ENCODE measurements at regions not wholly inside any gene's neighbourhood (a gene's known extent, or its start where the extent isn't known, plus 50 kb on each side); places are given as distances from the start of the nearest gene placed in this dataset.

GRCh38 chr6:92166666-92167065, 1252.7 kb downstream of the EPHA7 start:
- Mint-ChIP-seq H3K27me3 (ENCODE audit: low read depth) (no peaks in the 10 kb centered on the region), H3K27ac (no peak overlapping the region), H3K4me3 (no peak overlapping the region), H3K4me1 (peaks cover 2 to 5% of the 10 kb centered on the region in 2 experiments; a peak in 3 of 4 replicates), H3K36me3 (ENCODE audit: insufficient read depth in 1 of 3, low read depth in 3 of 3) (no peaks in the 10 kb centered on the region), H3K9me3 (no peaks in the 10 kb centered on the region)
- TF ChIP-seq, protein P1, sequence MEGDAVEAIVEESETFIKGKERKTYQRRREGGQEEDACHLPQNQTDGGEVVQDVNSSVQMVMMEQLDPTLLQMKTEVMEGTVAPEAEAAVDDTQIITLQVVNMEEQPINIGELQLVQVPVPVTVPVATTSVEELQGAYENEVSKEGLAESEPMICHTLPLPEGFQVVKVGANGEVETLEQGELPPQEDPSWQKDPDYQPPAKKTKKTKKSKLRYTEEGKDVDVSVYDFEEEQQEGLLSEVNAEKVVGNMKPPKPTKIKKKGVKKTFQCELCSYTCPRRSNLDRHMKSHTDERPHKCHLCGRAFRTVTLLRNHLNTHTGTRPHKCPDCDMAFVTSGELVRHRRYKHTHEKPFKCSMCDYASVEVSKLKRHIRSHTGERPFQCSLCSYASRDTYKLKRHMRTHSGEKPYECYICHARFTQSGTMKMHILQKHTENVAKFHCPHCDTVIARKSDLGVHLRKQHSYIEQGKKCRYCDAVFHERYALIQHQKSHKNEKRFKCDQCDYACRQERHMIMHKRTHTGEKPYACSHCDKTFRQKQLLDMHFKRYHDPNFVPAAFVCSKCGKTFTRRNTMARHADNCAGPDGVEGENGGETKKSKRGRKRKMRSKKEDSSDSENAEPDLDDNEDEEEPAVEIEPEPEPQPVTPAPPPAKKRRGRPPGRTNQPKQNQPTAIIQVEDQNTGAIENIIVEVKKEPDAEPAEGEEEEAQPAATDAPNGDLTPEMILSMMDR (conservative IDR thresholded peaks at IDR 0.05): no peak
- Histone ChIP-seq H3K23ac (ENCODE audit: insufficient read length, low read depth, low read length) (no peak overlapping the region), H2BK15ac (ENCODE audit: low read depth, low read length) (no peak overlapping the region), H3K9me3 (ENCODE audit: control insufficient read depth, low read depth, low read length) (no peaks in the 10 kb centered on the region), H3K18ac (ENCODE audit: insufficient read length, low read depth, low read length) (no peak overlapping the region), H2BK12ac (ENCODE audit: insufficient read length, low read depth, low read length) (no peak overlapping the region), H3K4ac (ENCODE audit: low read depth, low read length) (no peak overlapping the region), H4K8ac (replicated peaks; ENCODE audit: insufficient read length, low read depth, low read length) (no peak overlapping the region), H2AK5ac (ENCODE audit: insufficient read length, low read length) (no peak overlapping the region), H3K79me2 (ENCODE audit: insufficient read depth, low read length) (no peaks in the 10 kb centered on the region), H4K20me1 (ENCODE audit: control insufficient read depth, insufficient read depth, insufficient read length) (no peaks in the 10 kb centered on the region), H2AFZ (ENCODE audit: low read length) (no peak overlapping the region), H3K9ac (ENCODE audit: extremely low read depth, insufficient read length, low read length) (no peak overlapping the region), H3T11ph (ENCODE audit: low read length) (no peak overlapping the region), H3K14ac (ENCODE audit: insufficient read depth, low read length) (no peak overlapping the region), H3K27ac (ENCODE audit: insufficient read length, low read depth, low read length) (no peak overlapping the region), H3K79me1 (ENCODE audit: insufficient read depth, low read depth, low read length, poor library complexity, severe bottlenecking) (no peaks in the 10 kb centered on the region), H2BK120ac (ENCODE audit: low read depth, low read length, poor library complexity, severe bottlenecking) (no peak overlapping the region), H3K4me2 (ENCODE audit: insufficient read depth, insufficient read length, low read length) (no peak overlapping the region), H4K5ac (ENCODE audit: insufficient read length, low read depth, low read length) (no peak overlapping the region), H2BK20ac (ENCODE audit: low read depth, low read length, poor library complexity, severe bottlenecking) (no peak overlapping the region), H3K23me2 (ENCODE audit: insufficient read length, low read depth, low read length, poor library complexity, severe bottlenecking) (no peaks in the 10 kb centered on the region), H3K56ac (ENCODE audit: insufficient read length, low read depth, low read length) (no peak overlapping the region), H4K91ac (ENCODE audit: insufficient read length, low read depth, low read length) (no peak overlapping the region), H3K27me3 (ENCODE audit: insufficient read depth, low read length) (no peaks in the 10 kb centered on the region), H3K4me1 (ENCODE audit: insufficient read depth, low read length) (no peaks in the 10 kb centered on the region), H2BK5ac (ENCODE audit: insufficient read length, low read length) (no peak overlapping the region)
- DNase-seq: no peak

Measured in H9 (cell line).